Gastrocnemius medialis (tissue), 4 donors: ENCODE measurements at regions not wholly inside any gene's neighbourhood (a gene's known extent, or its start where the extent isn't known, plus 50 kb on each side); places are given as distances from the start of the nearest gene placed in this dataset.

Experiments
- ATAC-seq, 2 donors: fragments of 150-250 bp; one replicate each; pipeline ENCODE4 v1.9.1; 2016
- DNase-seq, 2 donors: peaks; one replicate each; pipeline ENCODE4 v3.0.0-alpha.2; 2019
- H3K27ac ChIP-seq, 4 donors: fragments of 200-600 bp; sonication (generic); 1 replicate in 1 of 4; 2 replicates in 3 of 4; pipeline ENCODE4 v1.5.1; 2016 to 2018; ENCODE audit warnings: mild to moderate bottlenecking in 2 of 4, moderate library complexity in 1 of 4
- H3K27me3 ChIP-seq, 3 donors: fragments of 200-600 bp; sonication (generic) in 2 of 3; 1 replicate in 1 of 3; 2 replicates in 2 of 3; pipeline versions ENCODE4 v1.5.1 to v1.6.0; 2016 to 2019; ENCODE audit warnings: mild to moderate bottlenecking in 1 of 3, moderate library complexity in 1 of 3
- H3K36me3 ChIP-seq, 2 donors: fragments of 200-600 bp; sonication (generic) in 1 of 2; one replicate each; pipeline ENCODE4 v1.5.1; 2017 to 2018
- H3K4me1 ChIP-seq, 2 donors: fragments of 200-600 bp; sonication (generic) in 1 of 2; one replicate each; pipeline ENCODE4 v1.5.1; 2016 to 2017; ENCODE audit warnings: mild to moderate bottlenecking in 2 of 2
- H3K4me3 ChIP-seq, 4 donors: fragments of 200-600 bp; sonication (generic) in 3 of 4; 1 replicate in 1 of 4; 2 replicates in 3 of 4; pipeline ENCODE4 v1.5.1; 2016 to 2019; ENCODE audit warnings: mild to moderate bottlenecking in 2 of 4
- H3K9me3 ChIP-seq, 3 donors: fragments of 200-600 bp; sonication (generic) in 2 of 3; 1 replicate in 1 of 3; 2 replicates in 2 of 3; pipeline ENCODE4 v1.5.1; 2016 to 2019
- POLR2A ChIP-seq, 2 donors: fragments of 450-650 bp; IDR thresholded peaks; one replicate each; pipeline ENCODE4 v1.6.1; 2017; ENCODE audit warnings: antibody characterized with exemption in 2 of 2, mild to moderate bottlenecking in 2 of 2, moderate library complexity in 2 of 2
- in situ Hi-C, 4 donors: fragments of 200-750 bp; cut with MboI; loops; one replicate each; pipeline versions ENCODE4 v1.15.0 to v1.8.0; 2017; ENCODE audit warnings: low sequenced_read_pairs in 4 of 4
- intact Hi-C: fragments of 100-400 bp; cut with DNase I; formaldehyde crosslinking; loops from one replicate; pipeline ENCODE4 v1.15.1; 2023; ENCODE audit warnings: low total_unique reads
- TF ChIP-seq, protein P1 (sequence below), 5 experiments: fragments of 450-650 bp in 3 of 5; fragments of 200-600 bp in 2 of 5; sonication (generic) in 2 of 5; IDR thresholded peaks in 4 of 5; conservative IDR thresholded peaks in 1 of 5; 1 replicate in 4 of 5; 2 replicates in 1 of 5; pipeline ENCODE4 v1.5.1; 2016 to 2019; ENCODE audit warnings: antibody characterized with exemption in 5 of 5, mild to moderate bottlenecking in 3 of 5, moderate library complexity in 3 of 5

DNA sequence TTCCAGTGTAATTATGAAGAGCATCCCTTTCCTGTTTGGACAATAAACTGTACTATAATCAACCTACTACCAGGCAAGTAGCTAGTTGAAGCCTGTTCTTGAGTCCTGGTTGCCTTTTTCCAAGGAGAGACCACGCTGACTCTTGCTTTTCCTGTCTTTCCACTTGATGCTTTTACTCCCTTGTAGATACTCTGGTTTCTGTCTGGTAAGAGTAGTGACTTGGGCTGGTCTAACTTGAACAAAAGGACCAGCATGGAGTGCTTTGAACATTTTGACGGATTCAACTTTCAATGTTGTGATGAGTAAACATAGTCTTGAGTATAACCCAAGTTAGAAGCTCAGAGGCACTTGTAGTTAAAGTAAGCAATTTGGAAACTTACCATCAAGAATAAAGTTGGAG lies 464.3 kb downstream of the GADD45G start:
- Histone ChIP-seq H3K27ac (no peak overlapping the region), H3K9me3 (no peaks in the 10 kb centered on the region), H3K27me3 (no peaks in the 10 kb centered on the region), H3K4me1 (no peaks in the 10 kb centered on the region), H3K4me3 (no peak overlapping the region), H3K36me3 (no peaks in the 10 kb centered on the region)
- ATAC-seq = no peak
- in situ Hi-C loops = no loop called here
- intact Hi-C loops = no loop called here
- TF ChIP-seq, protein P1, sequence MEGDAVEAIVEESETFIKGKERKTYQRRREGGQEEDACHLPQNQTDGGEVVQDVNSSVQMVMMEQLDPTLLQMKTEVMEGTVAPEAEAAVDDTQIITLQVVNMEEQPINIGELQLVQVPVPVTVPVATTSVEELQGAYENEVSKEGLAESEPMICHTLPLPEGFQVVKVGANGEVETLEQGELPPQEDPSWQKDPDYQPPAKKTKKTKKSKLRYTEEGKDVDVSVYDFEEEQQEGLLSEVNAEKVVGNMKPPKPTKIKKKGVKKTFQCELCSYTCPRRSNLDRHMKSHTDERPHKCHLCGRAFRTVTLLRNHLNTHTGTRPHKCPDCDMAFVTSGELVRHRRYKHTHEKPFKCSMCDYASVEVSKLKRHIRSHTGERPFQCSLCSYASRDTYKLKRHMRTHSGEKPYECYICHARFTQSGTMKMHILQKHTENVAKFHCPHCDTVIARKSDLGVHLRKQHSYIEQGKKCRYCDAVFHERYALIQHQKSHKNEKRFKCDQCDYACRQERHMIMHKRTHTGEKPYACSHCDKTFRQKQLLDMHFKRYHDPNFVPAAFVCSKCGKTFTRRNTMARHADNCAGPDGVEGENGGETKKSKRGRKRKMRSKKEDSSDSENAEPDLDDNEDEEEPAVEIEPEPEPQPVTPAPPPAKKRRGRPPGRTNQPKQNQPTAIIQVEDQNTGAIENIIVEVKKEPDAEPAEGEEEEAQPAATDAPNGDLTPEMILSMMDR (IDR thresholded peaks at IDR 0.05 in 4 of 5, conservative IDR thresholded peaks at IDR 0.05 in 1 of 5) = no peak
- no peak for TF ChIP-seq POLR2A (IDR thresholded peaks at IDR 0.05)
- no peak for DNase-seq

- no peak overlapping the region for H3K27ac ChIP-seq
- H3K9me3 ChIP-seq = no peaks in the 10 kb centered on the region
- ATAC-seq (no peak), DNase-seq (no peak)
- no peaks in the 10 kb centered on the region for H3K27me3 ChIP-seq
- intact Hi-C loops = no loop called here
- H3K36me3 ChIP-seq = no peaks in the 10 kb centered on the region
- in situ Hi-C loops = no loop called here
- H3K4me3 ChIP-seq = no peak overlapping the region
- H3K4me1 ChIP-seq = no peaks in the 10 kb centered on the region
- no peak for TF ChIP-seq POLR2A (IDR thresholded peaks at IDR 0.05)
- TF ChIP-seq, protein P1 (IDR thresholded peaks at IDR 0.05 in 4 of 5, conservative IDR thresholded peaks at IDR 0.05 in 1 of 5) = no peak
These were observed 465.2 kb downstream of the GADD45G start for GRCh38 chr9:90070056-90070455.

DNA sequence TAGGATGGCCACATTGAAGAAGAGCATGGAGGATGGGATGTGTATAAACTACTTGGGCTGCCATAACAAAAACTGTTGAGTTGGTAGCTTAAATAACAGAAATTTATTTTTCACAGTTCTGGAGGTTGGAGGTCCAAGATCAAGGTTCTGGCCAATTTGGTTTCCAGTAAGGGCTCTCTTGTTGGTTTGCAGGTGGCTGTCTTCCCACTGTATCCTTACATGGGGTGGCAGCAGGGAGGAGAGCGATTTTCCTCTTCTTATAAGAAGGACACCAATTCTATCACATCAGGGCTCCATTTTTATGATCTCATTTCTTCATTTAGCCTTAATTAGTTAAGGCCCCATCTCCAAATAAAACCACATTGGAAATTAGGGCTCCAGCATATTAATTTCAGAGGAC lies 465.7 kb downstream of the GADD45G start:
- no peaks in the 10 kb centered on the region for H3K27me3 ChIP-seq
- H3K4me3 ChIP-seq = no peak overlapping the region
- TF ChIP-seq POLR2A (IDR thresholded peaks at IDR 0.05) = no peak
- TF ChIP-seq, protein P1 (IDR thresholded peaks at IDR 0.05 in 4 of 5, conservative IDR thresholded peaks at IDR 0.05 in 1 of 5) = no peak
- H3K27ac ChIP-seq = no peak overlapping the region
- in situ Hi-C loops (no loop called here), intact Hi-C loops (no loop called here)
- H3K36me3 ChIP-seq = no peaks in the 10 kb centered on the region
- ATAC-seq (no peak), DNase-seq (no peak)
- no peaks in the 10 kb centered on the region for H3K9me3 ChIP-seq
- H3K4me1 ChIP-seq = no peaks in the 10 kb centered on the region

- ATAC-seq = no peak
- Histone ChIP-seq H3K36me3 (no peaks in the 10 kb centered on the region), H3K27me3 (no peaks in the 10 kb centered on the region), H3K4me1 (no peaks in the 10 kb centered on the region), H3K9me3 (no peaks in the 10 kb centered on the region), H3K4me3 (no peak overlapping the region), H3K27ac (no peak overlapping the region)
- DNase-seq = no peak
- intact Hi-C loops (no loop called here), in situ Hi-C loops (no loop called here)
- TF ChIP-seq, protein P1 (IDR thresholded peaks at IDR 0.05 in 4 of 5, conservative IDR thresholded peaks at IDR 0.05 in 1 of 5) = no peak
- TF ChIP-seq POLR2A (IDR thresholded peaks at IDR 0.05) = no peak
These were observed 466.3 kb downstream of the GADD45G start for GRCh38 chr9:90070931-90071660.
